ENCODE measurements at regions not wholly inside any gene's neighbourhood (a gene's known extent, or its start where the extent isn't known, plus 50 kb on each side); places are given as distances from the start of the nearest gene placed in this dataset.

DNA sequence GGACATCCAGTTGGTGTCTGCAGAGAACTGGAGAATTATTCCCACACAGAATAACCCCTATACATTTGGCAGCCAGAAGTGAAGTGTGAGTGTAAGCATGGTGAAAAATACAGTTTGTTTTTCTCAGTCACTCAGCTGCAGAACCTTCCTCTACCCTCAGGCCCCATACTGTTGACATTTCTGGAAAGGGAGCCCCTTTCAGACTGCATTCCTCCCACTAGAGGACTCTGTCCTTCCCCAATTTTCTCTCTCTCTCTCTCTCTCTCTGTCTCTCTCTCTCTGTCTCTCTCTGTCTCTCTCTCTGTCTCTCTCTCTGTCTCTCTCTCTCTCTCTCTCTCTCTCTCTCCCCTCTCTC, 86.8 kb upstream of the STEAP1B start:
- TF ChIP-seq, protein P1, sequence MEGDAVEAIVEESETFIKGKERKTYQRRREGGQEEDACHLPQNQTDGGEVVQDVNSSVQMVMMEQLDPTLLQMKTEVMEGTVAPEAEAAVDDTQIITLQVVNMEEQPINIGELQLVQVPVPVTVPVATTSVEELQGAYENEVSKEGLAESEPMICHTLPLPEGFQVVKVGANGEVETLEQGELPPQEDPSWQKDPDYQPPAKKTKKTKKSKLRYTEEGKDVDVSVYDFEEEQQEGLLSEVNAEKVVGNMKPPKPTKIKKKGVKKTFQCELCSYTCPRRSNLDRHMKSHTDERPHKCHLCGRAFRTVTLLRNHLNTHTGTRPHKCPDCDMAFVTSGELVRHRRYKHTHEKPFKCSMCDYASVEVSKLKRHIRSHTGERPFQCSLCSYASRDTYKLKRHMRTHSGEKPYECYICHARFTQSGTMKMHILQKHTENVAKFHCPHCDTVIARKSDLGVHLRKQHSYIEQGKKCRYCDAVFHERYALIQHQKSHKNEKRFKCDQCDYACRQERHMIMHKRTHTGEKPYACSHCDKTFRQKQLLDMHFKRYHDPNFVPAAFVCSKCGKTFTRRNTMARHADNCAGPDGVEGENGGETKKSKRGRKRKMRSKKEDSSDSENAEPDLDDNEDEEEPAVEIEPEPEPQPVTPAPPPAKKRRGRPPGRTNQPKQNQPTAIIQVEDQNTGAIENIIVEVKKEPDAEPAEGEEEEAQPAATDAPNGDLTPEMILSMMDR (IDR thresholded peaks at IDR 0.05): peak; percentile 52
- no peak for TF ChIP-seq ZFX (IDR thresholded peaks at IDR 0.05; ENCODE audit: borderline replicate concordance)
